VCaP (cell line): ENCODE measurements at regions not wholly inside any gene's neighbourhood (a gene's known extent, or its start where the extent isn't known, plus 50 kb on each side); places are given as distances from the start of the nearest gene placed in this dataset.

Experiments
- H3K27ac ChIP-seq: fragments of 450-650 bp; 2 replicates; pipeline ENCODE4 v1.5.1; 2017
- CTCF ChIP-seq: fragments of 450-650 bp; conservative IDR thresholded peaks from 2 replicates; pipeline ENCODE4 v1.5.1; 2017; ENCODE audit warnings: mild to moderate bottlenecking, moderate library complexity

GRCh38 chrX:16258882-16259281 lies 91.6 kb downstream of the MAGEB17 start:
- no peak for TF ChIP-seq CTCF

GRCh38 chrX:16267431-16267830 lies 100.2 kb downstream of the MAGEB17 start:
- no peak for TF ChIP-seq CTCF
- H3K27ac ChIP-seq = no peak overlapping the region

More at GRCh38 chrX:16258882-16259281, 91.6 kb downstream of the MAGEB17 start:
- peak overlapping the region; percentile 37 for H3K27ac ChIP-seq

- H3K27ac ChIP-seq = no peak overlapping the region
- no peak for TF ChIP-seq CTCF
These were observed 100.9 kb downstream of the MAGEB17 start for GRCh38 chrX:16268206-16268605.

- no peak for TF ChIP-seq CTCF
These were observed 111.6 kb downstream of the MAGEB17 start for GRCh38 chrX:16278927-16279326.

GRCh38 chrX:16282209-16282608 lies 114.9 kb downstream of the MAGEB17 start:
- no peak overlapping the region for H3K27ac ChIP-seq
- TF ChIP-seq CTCF = no peak

More at GRCh38 chrX:16278927-16279326, 111.6 kb downstream of the MAGEB17 start:
- no peak overlapping the region for H3K27ac ChIP-seq

- no peak overlapping the region for H3K27ac ChIP-seq
- no peak for TF ChIP-seq CTCF
These were observed 117.6 kb downstream of the MAGEB17 start for GRCh38 chrX:16284842-16285241.

GRCh38 chrX:16290997-16291396 lies 123.7 kb downstream of the MAGEB17 start:
- no peak overlapping the region for H3K27ac ChIP-seq
- no peak for TF ChIP-seq CTCF

- H3K27ac ChIP-seq = no peak overlapping the region
- no peak for TF ChIP-seq CTCF
These were observed 133.6 kb downstream of the MAGEB17 start for GRCh38 chrX:16300831-16301230.
